Muscle layer of duodenum (tissue), 2 donors: ENCODE measurements at regions not wholly inside any gene's neighbourhood (a gene's known extent, or its start where the extent isn't known, plus 50 kb on each side); places are given as distances from the start of the nearest gene placed in this dataset.
"Not testable (repeated sequence)": the region's sequence is repeated elsewhere in the genome, so short reads cannot be mapped to it uniquely, and the experiment has no call there.

Experiments
- H3K27ac ChIP-seq: one replicate; pipeline ENCODE4 v1.7.0; 2013; ENCODE audit warnings: mild to moderate bottlenecking, low read length
- H3K27me3 ChIP-seq: one replicate; pipeline ENCODE4 v1.7.0; 2013; ENCODE audit warnings: low read depth, mild to moderate bottlenecking, control low read depth, low read length
- H3K36me3 ChIP-seq, 2 donors: one replicate each; pipeline ENCODE4 v1.7.0; 2013; ENCODE audit warnings: low read length in 2 of 2, control low read depth in 1 of 2, mild to moderate bottlenecking in 1 of 2; ENCODE audit not compliant: insufficient read depth in 2 of 2, control insufficient read depth in 1 of 2
- H3K4me1 ChIP-seq, 2 donors: one replicate each; pipeline ENCODE4 v1.7.0; 2013; ENCODE audit warnings: low read length in 2 of 2, mild to moderate bottlenecking in 2 of 2, control low read depth in 1 of 2, moderate library complexity in 1 of 2; ENCODE audit not compliant: insufficient read depth in 2 of 2, control insufficient read depth in 1 of 2
- H3K4me3 ChIP-seq, 2 donors: one replicate each; pipeline ENCODE4 v1.7.0; 2013; ENCODE audit warnings: low read length in 2 of 2, low read depth in 1 of 2, mild to moderate bottlenecking in 1 of 2
- H3K9me3 ChIP-seq, 2 donors: one replicate each; pipeline ENCODE4 v1.7.0; 2013; ENCODE audit warnings: low read length in 2 of 2, control low read depth in 1 of 2, mild to moderate bottlenecking in 1 of 2; ENCODE audit not compliant: control insufficient read depth in 1 of 2
- donor health status: healthy.

DNA sequence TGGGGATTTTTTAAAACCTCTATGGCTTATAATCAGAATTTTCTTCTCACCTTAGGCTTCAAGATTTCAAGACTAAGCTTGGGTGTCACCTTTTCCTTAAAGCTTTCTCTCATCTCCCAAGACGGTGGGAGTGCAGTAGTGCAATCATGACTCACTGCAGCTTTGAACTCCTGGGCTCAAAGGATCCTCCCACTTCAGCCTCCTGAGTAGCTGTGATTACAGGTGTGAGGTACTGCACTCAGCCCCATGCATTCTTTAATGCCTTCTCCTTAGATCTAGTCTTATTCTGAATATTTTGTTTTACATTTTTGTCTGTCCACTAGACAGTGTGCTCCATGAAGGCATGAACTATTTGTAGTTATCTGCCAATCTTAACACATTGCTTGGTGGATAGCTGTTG is 55.7 kb upstream of the FAT3 start:
- Histone ChIP-seq H3K27ac (no peak overlapping the region), H3K4me1 (no peaks in the 10 kb centered on the region), H3K9me3 (no peaks in the 10 kb centered on the region), H3K4me3 (no peak overlapping the region), H3K36me3 (no peaks in the 10 kb centered on the region), H3K27me3 (no peaks in the 10 kb centered on the region)

DNA sequence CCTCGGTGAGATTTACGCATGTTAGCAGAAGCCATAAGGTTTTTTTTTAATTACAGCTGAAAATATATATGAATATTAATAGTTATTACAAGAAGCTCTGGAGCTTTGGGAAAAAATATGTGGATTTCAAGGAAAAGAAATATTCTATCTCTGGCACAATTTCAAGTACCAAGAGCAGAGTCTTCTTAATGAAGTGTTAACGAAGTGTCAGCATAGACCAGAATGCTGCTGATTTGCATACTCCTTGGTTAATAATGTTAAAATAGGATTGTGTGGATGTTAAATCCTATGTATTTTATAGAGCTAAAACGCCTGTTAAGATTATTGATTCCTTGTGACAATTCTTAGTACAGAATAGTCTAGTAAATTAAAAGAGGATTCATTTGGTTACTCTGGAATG is 57.0 kb upstream of the FAT3 start:
- no peaks in the 10 kb centered on the region for H3K9me3 ChIP-seq
- no peaks in the 10 kb centered on the region for H3K4me1 ChIP-seq
- H3K36me3 ChIP-seq = no peaks in the 10 kb centered on the region
- no peaks in the 10 kb centered on the region for H3K27me3 ChIP-seq
- no peak overlapping the region for H3K4me3 ChIP-seq
- no peak overlapping the region for H3K27ac ChIP-seq

DNA sequence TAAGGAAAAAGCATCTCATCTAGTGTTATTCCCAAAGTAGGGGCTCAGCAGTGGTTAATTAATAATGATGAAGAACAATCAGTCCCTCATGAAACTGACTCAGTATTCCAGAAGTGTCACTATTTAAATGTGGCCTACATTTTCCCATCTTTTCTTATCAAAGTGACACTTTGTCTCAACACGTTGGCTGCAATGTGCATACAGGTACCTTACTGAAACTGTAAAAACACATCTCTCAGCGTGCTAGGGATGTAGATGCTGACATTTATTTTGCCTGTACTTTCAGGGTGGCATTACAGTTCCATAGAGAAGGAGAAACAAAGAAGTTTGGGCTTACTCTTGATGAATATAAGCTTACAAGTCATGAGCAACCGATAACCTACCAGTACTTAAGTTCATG is 58.3 kb upstream of the FAT3 start:
- Histone ChIP-seq H3K27me3 (no peaks in the 10 kb centered on the region), H3K9me3 (no peaks in the 10 kb centered on the region), H3K36me3 (no peaks in the 10 kb centered on the region), H3K27ac (no peak overlapping the region), H3K4me3 (no peak overlapping the region), H3K4me1 (no peaks in the 10 kb centered on the region)

DNA sequence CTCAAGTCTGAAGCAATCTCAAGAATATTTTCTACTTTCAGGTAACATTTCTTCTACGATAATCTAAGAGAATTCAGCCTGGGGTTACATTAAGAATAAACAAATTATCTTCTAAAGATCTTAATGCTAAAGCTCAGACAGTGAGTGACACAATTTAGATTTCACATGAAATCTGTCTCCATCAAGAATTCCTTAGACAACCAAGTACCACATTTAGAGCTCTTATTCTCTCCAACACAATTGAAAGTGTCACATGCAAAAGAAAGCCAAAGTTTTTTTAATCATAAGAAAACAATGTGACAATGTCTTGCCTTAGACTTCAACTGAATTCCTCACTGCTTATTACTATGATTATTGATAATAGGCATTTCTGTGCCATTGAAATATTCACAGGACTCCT is 60.7 kb upstream of the FAT3 start:
- Histone ChIP-seq H3K36me3 (no peaks in the 10 kb centered on the region), H3K9me3 (no peaks in the 10 kb centered on the region), H3K4me3 (no peak overlapping the region), H3K4me1 (no peaks in the 10 kb centered on the region), H3K27me3 (no peaks in the 10 kb centered on the region), H3K27ac (no peak overlapping the region)

DNA sequence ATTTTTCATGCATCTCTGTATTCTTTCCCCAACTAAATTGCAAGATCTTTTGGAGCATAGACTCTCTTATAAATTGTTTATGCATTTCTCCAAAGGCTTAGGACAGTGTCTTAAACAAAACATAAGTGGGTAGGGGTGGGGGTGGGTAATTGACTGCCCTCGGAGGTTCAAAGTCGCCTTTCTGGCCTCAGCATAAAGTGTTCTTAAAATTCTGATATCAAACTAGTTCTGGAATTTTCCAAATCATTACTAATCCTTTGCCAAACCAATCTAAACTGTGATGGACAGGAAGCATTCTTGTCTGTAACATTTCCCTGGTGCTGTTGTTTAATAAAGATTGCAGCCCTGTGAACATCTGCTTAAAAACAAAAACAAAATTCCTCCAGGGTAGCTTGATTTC is 61.8 kb upstream of the FAT3 start:
- Histone ChIP-seq H3K4me3 (no peak overlapping the region), H3K27me3 (no peaks in the 10 kb centered on the region), H3K36me3 (no peaks in the 10 kb centered on the region), H3K9me3 (no peaks in the 10 kb centered on the region), H3K27ac (no peak overlapping the region), H3K4me1 (no peaks in the 10 kb centered on the region)

DNA sequence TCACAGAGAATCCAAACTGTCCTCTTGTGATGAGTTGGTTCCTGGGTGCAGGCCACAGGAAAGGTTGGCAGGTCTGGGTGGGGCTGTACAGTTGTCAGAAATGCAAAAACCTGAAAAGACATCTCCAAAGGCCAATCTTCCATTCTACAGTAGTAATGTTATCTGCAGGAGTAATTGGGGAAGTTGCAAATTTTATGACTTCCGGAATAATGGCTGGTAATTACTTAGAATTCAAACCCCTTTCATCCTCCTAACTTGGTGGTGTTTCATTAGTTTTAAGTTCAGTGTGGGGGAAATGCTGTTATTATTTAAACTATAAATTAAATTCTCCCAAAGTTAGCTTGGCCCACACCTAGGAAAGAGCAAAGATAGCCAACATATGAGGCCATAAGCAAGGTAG is 64.7 kb upstream of the FAT3 start:
- Histone ChIP-seq H3K4me1 (no peaks in the 10 kb centered on the region), H3K36me3 (no peaks in the 10 kb centered on the region), H3K27ac (no peak overlapping the region), H3K9me3 (no peaks in the 10 kb centered on the region), H3K4me3 (no peak overlapping the region), H3K27me3 (no peaks in the 10 kb centered on the region)

DNA sequence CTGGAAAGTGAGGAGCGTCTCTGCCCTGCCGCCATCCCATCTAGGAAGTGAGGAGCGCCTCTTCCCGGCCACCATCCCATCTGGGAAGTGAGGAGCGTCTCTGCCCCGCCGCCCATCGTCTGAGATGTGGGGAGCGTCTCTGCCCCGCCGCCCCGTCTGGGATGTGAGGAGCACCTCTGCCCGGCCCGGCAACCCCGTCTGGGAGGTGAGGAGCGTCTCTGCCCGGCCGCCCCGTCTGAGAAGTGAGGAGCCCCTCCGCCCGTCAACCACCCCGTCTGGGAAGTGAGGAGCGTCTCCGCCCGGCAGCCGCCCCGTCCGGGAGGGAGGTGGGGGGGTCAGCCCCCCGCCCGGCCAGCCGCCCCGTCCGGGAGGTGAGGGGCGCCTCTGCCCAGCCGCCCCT is 67.2 kb upstream of the FAT3 start:
- not testable (repeated sequence) for H3K4me1 ChIP-seq, H3K36me3 ChIP-seq

DNA sequence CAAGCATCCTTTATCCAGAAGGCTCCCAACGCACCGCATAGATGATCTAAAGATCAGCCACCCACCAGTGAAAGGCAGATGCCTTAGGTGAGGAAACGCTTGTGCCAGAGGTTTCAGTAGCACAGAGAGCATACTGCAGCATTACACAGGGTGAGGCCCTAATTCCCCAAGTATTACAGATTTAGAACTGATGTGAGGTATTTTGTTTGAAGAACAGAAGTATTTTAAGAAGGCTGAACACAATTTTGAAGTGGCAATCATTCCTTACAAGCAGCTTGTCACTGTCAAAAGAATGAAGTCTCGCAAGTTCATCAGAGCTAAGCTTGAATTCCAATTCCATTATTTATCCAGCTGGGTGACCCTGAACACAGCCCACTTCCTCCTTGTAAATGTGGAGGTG is 70.0 kb upstream of the FAT3 start:
- no peaks in the 10 kb centered on the region for H3K4me1 ChIP-seq
- no peaks in the 10 kb centered on the region for H3K27me3 ChIP-seq
- H3K36me3 ChIP-seq = no peaks in the 10 kb centered on the region
- H3K4me3 ChIP-seq = no peak overlapping the region
- H3K9me3 ChIP-seq = no peaks in the 10 kb centered on the region
- no peak overlapping the region for H3K27ac ChIP-seq

More for the DNA sequence above, 67.2 kb upstream of the FAT3 start:
- H3K9me3 ChIP-seq, H3K27ac ChIP-seq, H3K4me3 ChIP-seq, H3K27me3 ChIP-seq: not testable (repeated sequence)

DNA sequence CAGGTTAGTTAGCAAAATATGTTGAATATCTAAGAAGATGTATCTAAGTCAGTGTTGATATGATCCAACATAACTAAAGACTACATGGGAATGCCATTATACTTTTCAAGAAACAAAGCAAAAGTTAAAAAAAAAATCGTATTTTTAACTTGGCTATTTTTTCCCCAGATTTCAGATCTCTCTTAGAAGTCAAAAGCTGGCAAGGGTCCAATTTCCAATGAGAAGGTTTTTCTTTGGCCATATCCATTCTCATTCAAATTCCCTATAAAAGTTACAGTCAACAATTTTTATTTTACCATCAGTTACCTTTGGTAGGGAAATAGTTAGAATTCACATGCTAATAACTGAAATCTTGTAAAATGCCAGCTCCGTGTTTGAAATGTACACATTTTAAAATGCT is 70.5 kb upstream of the FAT3 start:
- H3K27ac ChIP-seq = no peak overlapping the region
- H3K4me3 ChIP-seq = no peak overlapping the region
- no peaks in the 10 kb centered on the region for H3K36me3 ChIP-seq
- no peaks in the 10 kb centered on the region for H3K9me3 ChIP-seq
- no peaks in the 10 kb centered on the region for H3K4me1 ChIP-seq
- no peaks in the 10 kb centered on the region for H3K27me3 ChIP-seq

DNA sequence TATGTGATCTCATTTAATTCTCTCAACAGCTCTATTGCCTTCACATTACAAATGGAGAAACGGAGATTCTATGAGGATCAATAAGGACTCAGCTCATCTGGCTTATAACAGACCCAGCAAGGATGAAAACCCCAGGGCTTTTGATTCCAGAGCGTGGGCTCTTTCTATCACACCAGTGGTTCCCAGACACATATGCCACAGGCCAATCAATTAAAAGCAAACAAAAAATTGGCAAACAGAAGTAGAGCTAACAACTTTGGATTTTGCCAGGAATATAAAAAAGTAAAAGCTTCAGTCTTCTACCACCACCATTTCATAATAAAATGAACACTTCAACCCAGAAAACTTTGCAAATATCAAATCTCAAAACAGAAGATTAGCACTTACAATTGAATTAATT is 71.1 kb upstream of the FAT3 start:
- no peak overlapping the region for H3K4me3 ChIP-seq
- H3K27ac ChIP-seq = no peak overlapping the region
- no peaks in the 10 kb centered on the region for H3K27me3 ChIP-seq
- no peaks in the 10 kb centered on the region for H3K4me1 ChIP-seq
- no peaks in the 10 kb centered on the region for H3K36me3 ChIP-seq
- no peaks in the 10 kb centered on the region for H3K9me3 ChIP-seq

DNA sequence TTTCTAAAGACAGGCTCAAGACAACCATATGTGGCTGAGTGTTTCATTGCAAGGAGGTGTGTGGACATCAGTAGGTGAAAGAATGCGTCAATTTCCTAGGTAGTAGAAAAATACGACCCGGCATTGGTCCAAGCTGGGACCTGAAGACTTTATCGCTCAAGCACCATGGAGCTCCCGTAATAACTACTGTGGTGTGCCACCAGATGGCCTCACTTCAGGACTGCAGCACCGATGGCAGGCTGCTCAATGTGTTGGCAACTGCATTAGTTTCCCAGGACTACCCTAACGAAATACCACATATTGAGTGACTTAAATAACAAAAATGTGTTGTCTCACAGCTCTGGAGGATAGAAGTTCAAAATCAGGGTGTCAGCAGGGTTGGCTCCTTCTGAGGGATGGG is 72.4 kb upstream of the FAT3 start:
- no peaks in the 10 kb centered on the region for H3K36me3 ChIP-seq
- no peaks in the 10 kb centered on the region for H3K27me3 ChIP-seq
- H3K9me3 ChIP-seq = no peaks in the 10 kb centered on the region
- no peak overlapping the region for H3K4me3 ChIP-seq
- no peaks in the 10 kb centered on the region for H3K4me1 ChIP-seq
- H3K27ac ChIP-seq = no peak overlapping the region

DNA sequence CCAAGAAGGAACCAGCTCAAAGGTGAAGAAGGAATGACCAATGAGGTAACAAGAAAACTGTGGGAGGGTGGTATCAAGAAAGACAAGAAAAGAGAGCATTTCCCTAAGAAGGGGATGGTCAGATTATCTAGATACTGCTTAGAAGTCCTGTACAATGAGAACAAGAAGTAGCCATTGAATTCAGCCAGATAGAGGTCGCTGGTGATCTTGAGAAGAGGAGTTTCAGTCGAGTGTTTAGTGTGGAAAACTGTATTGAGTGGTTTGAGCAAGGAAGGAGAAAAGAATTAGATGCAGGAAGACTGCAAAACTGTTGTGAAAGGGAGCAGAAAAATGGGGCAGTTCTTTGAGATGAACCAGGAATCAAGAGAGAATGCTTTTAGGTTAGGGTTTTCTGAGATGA is 74.6 kb upstream of the FAT3 start:
- Histone ChIP-seq H3K4me1 (no peaks in the 10 kb centered on the region), H3K9me3 (no peaks in the 10 kb centered on the region), H3K27ac (no peak overlapping the region), H3K36me3 (no peaks in the 10 kb centered on the region), H3K27me3 (no peaks in the 10 kb centered on the region), H3K4me3 (no peak overlapping the region)
